Stimulated activated CD8-positive, alpha-beta memory T cell treated with anti-CD3 and anti-CD28 coated beads, Interleukin-12 subunit alpha, Interleukin-12 subunit beta, amount 100 ng/mL, for 24 hours (primary cell): ENCODE measurements at regions not wholly inside any gene's neighbourhood (a gene's known extent, or its start where the extent isn't known, plus 50 kb on each side); places are given as distances from the start of the nearest gene placed in this dataset.
"Not testable (repeated sequence)": the region's sequence is repeated elsewhere in the genome, so short reads cannot be mapped to it uniquely, and the experiment has no call there.

Source experiments
- DNase-seq: peaks from one replicate; pipeline ENCODE4 v3.0.0-alpha.2; 2020; ENCODE audit errors: extremely low read depth

DNA sequence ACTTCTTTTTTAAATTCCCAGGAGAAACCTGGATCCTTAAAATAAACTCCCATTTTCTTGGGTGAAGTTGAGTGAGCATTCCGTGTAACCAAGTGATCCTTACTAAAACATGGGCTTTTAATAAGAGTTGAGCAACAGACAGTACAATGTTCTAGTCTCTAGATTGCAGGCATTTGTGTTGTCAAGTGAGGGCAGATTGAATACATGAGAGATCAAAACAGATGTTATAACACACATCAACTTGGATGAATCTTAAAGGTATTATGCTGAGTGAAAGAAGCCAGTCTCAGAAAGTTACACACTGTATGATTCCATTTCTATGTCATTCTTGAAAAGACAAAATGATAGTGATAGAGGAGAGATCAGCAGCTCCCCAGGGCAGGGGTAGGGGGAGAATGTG is 213.9 kb upstream of the CCDC196 start:
- DNase-seq: no peak

DNA sequence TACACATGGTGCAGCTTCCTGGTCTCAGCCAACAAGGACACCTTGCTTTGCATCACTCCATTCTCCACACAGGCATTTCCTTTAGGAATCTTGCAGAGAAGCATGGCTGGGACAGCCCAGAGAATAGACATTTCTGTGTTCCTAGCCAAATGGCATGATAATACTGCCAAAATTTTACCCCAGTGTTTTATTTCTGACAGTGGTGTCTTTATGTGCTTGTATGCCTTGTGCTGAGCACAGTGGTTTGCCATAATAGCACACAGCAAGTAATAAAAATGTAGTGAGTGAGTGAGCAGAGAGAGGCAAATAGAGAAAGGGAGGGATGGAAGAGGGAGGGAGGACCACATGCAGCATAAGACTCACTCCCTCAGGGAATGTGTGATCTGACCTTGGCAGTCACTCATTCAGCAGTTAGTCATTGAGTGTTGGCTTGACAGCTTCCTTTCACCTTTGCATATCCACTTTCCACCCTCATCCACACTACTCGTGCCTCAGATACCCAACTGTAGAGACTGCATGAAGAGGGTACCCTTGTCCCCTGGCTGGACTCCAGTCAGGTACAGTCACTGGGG is 212.8 kb upstream of the CCDC196 start:
- no peak for DNase-seq

DNA sequence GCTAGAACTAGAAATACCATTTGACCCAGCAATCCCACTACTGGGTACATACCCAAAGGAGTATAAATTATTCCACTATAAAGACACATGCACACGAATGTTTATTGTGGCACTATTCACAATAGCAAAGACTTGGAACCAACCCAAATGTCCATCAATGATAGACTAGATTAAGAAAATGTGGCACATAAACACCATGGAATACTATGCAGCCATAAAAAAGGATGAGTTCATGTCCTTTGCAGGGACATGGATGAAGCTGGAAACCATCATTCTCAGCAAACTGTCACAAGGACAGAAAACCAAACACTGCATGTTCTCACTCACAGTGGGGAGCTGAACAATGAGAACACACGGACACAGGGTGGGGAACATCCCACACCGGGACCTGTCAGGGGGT is 207.8 kb upstream of the CCDC196 start:
- DNase-seq: not testable (repeated sequence)

DNA sequence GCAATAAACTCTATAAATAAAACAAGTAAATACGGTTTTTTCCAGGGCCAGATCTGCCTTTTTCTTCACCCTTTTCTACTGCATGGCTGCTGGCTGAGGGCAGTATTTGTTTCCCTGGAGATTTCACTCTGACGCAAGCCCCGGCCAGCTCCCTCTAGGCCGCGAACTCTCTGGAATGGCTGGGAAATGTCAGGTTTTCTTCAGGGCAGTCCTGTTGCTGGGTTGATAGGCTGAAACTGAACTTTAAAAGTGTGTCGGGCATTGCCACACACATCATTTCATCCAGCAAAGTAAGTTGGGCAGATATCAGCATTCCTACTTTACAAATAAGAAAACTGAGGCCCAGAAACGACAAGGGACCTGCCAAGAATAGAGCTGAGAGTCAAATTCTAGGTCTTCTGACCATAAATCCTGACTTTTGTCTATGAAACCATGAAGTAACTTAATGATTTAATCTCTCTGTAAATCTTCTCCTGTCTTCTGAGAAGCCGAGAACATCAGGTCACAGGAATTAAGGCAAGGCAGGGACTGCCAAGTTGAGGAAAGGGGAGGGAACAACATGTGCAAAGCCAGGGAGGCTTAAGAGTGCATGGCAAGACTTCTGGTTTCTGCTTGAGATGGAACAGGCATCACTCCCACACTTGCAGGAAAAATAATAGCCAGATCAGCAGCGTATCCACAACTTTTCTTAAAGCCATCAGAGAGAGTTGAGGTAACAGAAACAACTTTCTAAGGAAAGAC is 205.0 kb upstream of the CCDC196 start:
- DNase-seq: no peak

DNA sequence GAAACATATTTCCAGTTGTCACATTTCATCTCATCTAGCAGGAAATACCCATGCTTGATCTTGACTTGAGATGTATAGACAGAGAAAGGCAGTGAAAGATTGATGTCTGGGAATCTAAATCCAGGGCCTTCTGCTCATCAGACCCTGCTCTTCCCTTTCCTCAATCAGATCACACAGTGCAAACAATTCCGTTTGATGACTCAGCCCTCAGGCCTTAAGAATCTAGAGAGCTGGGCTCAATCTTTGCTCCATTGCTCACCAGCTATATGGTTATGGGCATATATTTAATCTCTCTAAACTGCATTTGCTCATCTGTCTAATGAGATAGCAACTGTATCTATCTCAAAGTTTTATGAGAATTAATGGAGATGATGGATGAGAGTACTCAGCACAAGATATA is 201.8 kb upstream of the CCDC196 start:
- DNase-seq: no peak

DNA sequence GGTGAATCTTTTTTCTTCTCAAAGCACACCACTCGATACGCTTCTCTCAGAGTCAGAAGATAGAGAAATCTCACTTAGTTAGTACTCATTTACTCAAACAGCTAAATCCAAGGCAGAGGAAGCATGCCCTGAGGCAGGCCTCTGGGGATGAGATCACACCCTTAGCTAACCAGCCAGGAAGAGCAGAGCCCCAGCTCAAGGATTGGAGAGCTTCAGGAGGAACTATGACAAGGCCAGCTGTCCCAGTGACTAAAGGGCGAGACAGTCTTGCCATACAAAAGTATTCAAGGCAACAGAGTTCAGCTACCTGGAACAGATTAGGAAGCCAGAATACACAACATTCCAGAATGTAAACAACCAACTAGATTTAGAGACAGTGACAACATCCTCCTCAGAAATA is 197.7 kb upstream of the CCDC196 start:
- DNase-seq: no peak

DNA sequence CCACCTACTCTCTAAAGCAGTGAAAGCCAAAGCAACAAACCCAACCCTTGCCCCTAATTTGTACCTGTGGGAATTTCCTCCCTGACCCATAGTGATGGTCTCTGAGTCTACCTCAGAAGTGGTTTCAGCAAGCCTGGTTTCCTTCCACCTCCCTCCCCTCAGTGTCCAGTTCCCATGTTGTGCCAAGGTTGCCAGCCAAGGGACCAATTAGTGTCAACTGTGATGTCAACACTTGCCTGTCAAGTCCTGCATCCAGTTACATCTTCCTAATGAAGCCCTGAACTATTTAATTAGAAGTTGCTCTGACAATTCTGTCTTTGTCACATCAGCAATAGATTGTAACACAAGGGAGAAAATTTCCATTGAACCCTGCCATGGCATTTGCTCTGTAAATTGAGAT is 194.4 kb upstream of the CCDC196 start:
- no peak for DNase-seq

DNA sequence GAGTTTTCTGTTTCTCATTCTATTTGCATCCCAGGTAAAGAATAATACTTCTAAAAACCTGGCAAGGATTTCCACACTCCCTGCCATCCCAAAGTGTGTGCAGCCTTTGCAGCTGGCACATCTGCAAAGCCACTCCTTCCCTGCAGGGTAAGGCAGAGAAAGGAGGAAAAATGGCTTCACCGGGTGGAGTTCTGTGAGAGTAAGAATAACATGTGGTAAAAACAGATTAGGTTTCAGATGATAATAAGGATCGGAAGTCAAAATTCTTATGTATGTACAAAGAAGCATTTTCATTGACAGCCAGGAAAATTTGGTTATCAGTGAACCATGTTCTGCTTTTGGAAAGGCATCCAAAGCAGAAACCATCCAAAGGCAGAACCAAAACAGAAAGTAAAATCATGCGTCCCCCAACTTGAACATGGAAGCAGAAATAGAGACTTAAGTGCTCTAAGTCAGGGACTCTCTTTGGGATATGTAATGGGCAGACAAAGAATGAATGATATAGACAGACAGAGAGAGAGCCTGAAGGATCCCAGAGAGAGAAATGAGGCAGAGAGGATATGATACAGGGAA is 192.6 kb upstream of the CCDC196 start:
- no peak for DNase-seq

DNA sequence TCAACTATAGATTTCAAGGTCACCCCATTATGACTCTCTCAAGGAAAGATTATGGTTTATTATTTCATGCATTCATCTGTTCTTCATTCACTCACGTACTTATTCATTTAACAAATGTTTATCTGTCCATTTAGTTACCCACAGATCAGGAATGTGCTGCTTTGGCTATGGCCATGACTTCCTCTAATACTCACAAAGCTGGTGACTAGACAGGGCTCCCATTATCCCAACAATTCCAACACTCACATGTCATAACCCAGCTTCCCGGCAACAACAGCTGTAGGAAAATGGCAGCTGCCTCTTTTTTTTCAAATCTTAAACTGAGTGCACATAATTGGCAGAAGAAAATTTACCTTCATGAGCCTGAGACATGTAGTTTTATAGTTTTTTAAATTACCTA is 190.8 kb upstream of the CCDC196 start:
- no peak for DNase-seq

DNA sequence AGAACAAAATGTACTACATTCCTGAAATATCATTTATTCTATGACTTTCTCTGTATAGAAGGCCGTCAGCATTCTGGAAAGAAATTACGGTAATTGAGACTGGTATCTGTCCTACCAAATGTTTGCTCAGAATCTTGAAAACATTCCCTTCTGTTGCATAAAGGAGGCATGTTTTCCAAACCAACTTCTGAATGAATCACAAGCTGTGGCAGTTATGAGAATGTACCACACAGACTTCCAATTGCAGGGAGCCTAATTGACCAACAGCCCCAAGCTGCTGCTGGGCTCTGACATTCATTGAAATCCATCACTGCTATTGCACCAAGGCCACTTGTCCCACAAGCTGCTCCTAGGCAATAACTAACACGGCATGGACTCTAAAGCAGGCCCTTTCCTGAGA is 185.3 kb upstream of the CCDC196 start:
- DNase-seq: no peak

DNA sequence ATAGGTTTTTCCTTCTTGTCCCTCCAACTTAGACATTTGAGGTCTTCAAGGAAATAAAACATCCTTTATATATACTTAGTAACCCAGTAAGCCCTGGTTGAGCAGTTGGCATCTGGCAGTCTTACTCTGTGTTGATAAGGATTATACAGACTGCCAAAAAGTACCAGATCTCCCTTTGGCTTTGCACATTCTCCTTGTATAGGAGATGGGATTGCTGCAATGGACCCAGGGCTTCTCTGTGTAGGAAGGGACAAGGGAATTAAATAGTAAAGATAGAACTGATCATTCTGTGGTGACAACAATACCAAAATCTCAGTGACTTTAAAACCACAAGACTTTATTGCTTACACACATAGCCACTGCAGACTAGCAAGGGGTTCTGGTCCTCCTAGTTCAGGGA is 180.1 kb upstream of the CCDC196 start:
- no peak for DNase-seq

DNA sequence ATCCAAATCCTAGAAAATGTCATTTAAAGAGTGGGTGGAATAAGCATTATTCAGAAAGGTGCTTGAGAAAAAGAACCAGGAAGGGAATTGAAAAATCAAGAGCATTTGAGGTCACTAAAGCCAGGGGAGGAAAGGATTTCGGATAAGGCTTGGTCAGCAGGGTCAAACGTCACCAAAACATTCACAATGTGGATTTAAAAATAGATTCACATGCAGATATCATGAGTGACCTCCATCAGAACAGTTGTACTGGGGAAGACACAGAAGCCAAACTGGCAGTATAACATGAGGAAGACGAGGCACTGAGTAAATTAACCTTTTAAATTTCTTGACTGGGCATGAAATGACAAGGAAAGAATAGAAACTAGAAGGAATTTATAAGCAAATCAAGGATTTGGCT is 175.1 kb upstream of the CCDC196 start:
- DNase-seq: no peak

DNA sequence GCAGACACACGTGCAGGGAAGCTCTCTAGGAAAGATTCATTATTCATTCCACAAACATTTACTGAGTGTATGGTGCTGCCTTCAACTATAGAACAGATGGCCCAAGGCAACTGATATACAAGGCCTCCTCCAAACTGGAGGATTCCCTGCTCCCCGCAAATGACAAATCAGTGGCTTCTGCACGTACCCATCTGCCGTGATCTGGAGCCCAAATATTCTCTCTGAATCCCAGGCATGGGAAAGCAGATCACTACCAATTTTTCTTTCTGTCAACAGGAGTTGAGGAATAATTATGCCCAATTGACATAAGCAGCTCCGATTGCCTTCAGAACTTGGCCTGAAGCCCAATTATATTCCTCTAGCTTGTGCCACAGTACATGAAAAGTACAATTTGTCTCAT is 174.2 kb upstream of the CCDC196 start:
- DNase-seq: no peak

DNA sequence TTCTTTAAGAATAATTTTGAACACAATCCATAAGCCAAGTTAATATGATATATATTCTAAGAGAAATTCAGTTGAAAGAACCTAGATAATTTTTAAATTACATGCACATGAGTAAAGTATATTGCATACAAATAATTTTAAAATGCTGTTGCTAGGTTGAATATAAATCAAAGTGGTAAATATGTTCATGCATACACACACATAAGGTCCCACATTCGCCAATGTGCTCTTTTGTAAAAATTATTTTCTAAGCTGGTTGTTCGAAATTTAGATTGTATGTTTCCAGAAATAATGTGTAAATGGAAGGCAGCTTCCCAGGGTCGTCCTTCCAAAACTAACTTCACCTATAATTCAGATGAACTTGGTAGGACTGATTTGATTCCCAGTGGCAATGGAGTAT is 173.7 kb upstream of the CCDC196 start:
- DNase-seq: no peak

DNA sequence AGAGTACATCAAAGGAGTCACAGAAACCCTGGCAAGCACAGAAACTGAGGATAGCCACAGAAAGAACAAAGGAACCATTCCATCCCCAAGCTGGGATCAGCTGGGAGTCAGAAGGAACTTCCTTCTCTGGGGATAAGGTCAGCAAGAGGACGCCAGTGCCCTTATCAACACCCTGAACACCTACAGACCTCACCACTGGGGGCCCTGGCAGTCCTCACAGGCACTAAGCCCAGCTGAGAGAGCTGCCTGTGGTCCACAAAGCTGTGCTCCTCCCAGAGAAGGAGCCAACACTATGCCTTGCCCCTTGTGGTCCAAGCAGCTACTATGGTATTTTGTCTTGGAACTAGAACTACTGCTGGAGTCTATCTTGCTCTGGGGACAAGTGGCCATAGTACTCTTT is 171.1 kb upstream of the CCDC196 start:
- DNase-seq: no peak

DNA sequence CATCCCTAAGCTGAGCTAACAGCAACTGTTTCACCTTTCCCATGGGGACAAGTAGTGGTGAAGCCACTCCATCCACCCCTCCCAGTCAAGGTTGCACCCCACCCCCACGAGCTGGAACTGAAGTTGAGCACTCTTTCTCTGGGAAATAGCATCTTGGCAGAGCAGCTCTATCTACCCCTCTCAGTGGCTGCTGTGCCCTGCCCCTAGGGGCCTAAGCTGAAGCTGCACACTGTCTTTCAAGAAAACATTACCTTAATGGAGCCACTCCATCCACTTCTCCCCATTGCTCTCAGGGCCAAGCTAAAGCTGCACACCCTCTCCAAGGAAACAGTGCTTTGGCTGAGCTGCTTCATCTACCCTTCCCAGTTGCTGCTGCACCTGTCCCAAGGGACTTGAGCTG is 170.6 kb upstream of the CCDC196 start:
- no peak for DNase-seq

DNA sequence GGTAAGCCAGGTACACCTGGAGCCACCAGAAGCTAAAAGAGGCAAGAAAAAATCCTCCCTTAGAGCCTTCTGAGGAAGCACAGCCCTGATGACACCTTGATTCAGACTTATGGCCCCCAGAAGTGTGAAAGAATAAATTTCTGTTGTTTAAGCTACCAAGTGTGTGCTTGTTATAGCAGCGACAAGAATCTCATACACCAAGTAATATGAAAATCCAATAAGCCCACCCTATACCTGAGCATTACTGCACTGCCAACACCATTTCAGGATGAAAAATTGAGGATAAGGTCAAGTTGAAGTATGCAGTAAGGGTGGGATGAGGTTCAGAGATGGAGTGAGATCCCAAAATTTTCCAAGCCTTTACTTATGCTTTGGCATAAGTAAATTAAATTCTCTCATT is 163.6 kb upstream of the CCDC196 start:
- no peak for DNase-seq

DNA sequence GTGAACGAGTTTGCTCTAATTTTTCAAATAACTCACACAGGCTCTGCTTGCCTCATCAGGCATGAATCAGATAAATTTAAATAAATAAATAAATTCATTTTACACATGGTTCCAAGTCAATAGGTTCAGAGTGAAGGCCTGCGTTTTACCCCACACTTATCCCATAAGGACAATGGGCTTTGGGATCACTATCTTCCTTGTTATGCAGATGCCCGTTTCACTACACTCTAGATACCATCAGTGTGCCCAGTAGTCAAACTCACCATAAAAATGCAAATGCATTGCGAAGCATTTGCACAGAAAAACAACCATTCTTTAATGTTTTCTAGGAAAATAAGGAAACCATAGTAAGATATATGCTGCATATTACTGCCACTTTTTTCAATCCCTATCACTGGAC is 155.9 kb upstream of the CCDC196 start:
- DNase-seq: no peak

DNA sequence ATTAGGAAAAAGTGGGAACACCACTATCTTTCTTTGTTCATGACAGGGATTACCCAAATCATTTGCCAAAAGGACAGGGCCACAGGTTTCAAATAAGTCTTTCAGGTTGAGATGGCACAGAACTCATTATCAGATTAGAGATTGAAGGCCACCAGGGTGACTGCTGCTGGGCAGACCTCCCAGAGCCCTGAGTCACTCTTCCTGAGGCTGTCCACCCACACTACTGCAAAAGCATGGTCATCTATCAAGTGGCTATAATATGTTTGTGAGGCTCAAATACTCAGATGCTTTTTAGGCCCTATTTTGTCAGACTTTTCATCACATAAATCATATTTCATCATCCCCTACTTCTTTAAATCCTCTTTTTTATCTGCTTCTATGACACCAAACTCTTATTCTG is 155.3 kb upstream of the CCDC196 start:
- no peak for DNase-seq

DNA sequence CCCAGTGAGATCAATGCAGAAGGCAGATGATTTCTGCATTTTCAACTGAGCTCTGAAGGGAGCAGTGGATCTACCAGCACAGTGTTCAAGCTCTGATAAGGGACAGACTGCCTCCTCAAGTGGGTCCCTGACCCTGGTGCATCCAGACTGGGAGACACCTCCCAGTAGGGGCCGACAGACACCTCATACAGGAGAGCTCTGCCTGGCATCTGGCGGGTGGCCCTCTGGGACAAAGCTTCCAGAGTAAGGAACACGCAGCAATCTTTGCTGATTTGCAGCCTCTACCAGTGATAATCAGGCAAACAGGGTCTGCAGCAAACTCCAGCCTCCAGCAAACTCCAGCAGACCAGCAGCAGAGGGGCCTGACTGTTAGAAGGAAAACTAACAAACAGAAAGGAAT is 152.9 kb upstream of the CCDC196 start:
- DNase-seq: not testable (repeated sequence)

DNA sequence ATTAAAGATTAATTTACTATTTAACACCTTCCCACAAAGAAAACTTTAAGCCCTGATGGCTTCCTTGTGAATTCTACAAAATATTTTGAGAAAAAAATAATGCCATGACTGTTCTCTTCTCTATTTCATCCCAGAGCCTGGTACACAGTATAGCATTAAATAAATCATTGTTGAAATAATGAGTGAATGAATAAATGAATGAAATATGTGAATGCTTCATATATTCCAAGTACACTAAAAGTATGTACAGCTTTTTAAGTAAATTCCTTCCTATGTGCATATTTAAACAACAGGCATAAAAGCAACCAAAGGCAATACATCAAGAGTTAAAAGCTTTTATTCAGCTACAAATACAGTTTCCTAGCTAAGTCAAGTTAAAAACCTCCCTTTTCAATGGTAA is 144.9 kb upstream of the CCDC196 start:
- DNase-seq: no peak

DNA sequence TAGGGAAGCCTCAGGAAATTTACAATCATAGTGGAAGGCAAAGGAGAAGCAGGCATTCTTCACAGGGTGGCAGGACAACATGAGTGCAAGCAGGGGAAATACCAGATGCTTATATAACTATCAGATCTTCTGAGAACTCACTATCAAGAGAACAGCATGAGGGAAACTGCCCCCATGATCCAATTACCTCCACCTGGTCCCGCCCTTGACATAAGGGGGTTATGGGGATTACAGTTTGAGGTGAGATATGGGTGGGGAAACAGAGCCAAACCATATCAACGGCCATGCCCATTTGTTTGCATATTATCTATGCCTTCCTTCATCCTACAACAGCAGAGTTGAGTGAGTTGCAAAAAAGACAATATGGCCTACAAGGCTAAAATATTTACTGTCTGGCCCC is 140.2 kb upstream of the CCDC196 start:
- no peak for DNase-seq

DNA sequence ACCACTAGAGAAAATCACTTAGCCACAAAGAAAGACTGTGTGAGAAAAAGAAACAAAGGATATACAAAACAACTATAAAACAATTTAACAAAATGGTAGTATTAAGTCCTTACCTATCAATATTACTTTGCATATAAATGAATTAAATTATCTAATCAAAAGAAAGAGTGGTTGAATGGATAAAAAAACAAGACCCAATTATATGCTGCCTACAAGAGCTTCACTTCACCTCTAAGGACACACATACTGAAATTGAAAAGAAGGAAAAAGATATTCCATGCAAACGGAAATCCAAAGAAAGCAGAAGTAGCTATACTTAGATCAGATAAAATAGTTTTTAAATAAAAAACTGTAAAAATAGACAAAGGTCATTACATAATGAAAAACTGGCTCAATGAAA is 134.9 kb upstream of the CCDC196 start:
- DNase-seq: no peak

DNA sequence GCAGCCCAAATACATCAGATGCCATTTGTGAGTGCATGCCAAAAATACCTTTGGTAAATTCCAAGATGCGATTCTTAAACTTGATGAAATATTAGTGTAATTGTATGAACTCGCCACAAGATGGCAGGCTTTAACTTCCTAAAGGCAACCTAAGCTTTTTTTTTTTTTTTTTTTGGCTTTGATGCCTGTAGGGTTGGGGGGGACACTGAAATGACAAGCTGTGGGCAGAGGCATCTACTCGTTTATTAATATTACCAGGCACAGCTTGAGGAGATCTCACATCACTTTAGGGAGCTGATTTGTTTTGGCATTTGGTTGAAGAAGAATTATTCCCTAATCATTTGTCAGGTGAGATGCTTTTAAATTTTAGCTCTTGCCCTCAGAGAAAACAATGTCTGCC is 126.7 kb upstream of the CCDC196 start:
- no peak for DNase-seq
